Pancreas (tissue), 10 donors: ENCODE measurements at regions not wholly inside any gene's neighbourhood (a gene's known extent, or its start where the extent isn't known, plus 50 kb on each side); places are given as distances from the start of the nearest gene placed in this dataset.

ENCODE experiments used
- ATAC-seq, 4 donors: fragments of 200-7000 bp; cut with Tn5 transposase; one replicate each; pipeline versions ENCODE4 v1.8.0 to v1.9.1; 2020; ENCODE audit warnings: mild to moderate bottlenecking in 4 of 4, moderate library complexity in 4 of 4
- DNase-seq, 6 donors: peaks; one replicate each; pipeline ENCODE4 v3.0.0-alpha.2; 2020
- FAIRE-seq: peaks from 2 replicates; lab custom pipeline; 2012; peaks lifted over from hg19 to GRCh38; lab: Jason Lieb, UNC
- H3K27ac ChIP-seq, 4 donors: fragments of 200-600 bp; sonication (generic); 1 replicate in 3 of 4; 2 replicates in 1 of 4; pipeline versions ENCODE4 v1.5.0 to v1.8.0; 2020
- H3K27me3 ChIP-seq, 4 donors: fragments of 200-600 bp; one replicate each; pipeline ENCODE4 v1.8.0; 2021
- H3K36me3 ChIP-seq, 3 donors: fragments of 200-600 bp; sonication (generic) in 1 of 3; one replicate each; pipeline versions ENCODE4 v1.5.0 to v1.8.0; 2020 to 2021
- H3K4me1 ChIP-seq, 3 donors: fragments of 200-600 bp; one replicate each; pipeline ENCODE4 v1.8.0; 2021
- H3K4me3 ChIP-seq, 4 donors: fragments of 200-600 bp; sonication (generic) in 2 of 4; one replicate each; pipeline versions ENCODE4 v1.5.0 to v1.8.0; 2020 to 2021
- H3K9me3 ChIP-seq, 4 donors: fragments of 200-600 bp; one replicate each; pipeline ENCODE4 v1.8.0; 2021
- WGBS, 2 donors: extraction: QIAGEN DNeasy Blood & Tissue Kit; methylation state at CpG; one replicate each; pipeline ENCODE4 v1.1.7; 2013; 5-methylcytosine and 5-hydroxymethylcytosine counted together
- intact Hi-C, 3 donors: fragments of 100-400 bp; cut with DNase I; formaldehyde crosslinking; loops; one replicate each; pipeline versions ENCODE4 v1.11.1 to v1.14.2; 2022
- TF ChIP-seq, protein P1 (sequence below), 4 donors: fragments of 200-600 bp; sonication (generic) in 3 of 4; IDR thresholded peaks; one replicate each; pipeline versions ENCODE4 v1.5.0 to v1.8.0; 2021; ENCODE audit warnings: antibody characterized with exemption in 4 of 4
- donor health status: healthy with polysubstance abuse.
- donor health status: DM: no; HTN: no; CAD: no; lungs with moderate emphysema.
- donor health status: DM: no; HTN: no; CAD: no.
- donor health status: control.
- donor health status: control.
- donor health status: Bipolar disorder and iron deficiency.
- donor health status: DM: yes; HTN: yes; CAD: no.
- donor health status: DM: no; HTN: no; CAD: no.
- donor health status: DM: no; HTN: no; CAD: no.
- donor health status: DM: yes; HTN: yes; CAD: no.

DNA sequence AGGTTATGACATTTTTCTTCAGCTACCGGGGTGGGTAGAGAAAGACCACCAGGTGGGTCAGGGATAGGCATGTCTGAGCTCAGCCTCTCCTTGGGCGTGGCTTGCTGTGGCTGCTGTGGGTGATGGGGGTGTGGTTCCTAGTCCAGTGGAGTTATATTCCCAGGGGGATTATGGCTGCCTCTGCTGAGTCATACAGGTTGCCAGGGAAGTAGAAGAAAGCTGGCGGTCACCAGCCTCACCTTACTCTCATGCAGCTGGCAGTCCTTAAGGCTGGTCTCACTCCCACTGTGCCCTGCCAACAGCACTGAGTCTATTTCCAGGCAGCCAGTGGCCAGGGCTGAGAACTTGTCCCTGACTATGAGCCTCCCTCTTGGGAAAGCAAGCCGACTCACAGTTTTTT, 130.0 kb downstream of the SCP2D1 start:
- intact Hi-C loops: no loop called here
- H3K27me3 ChIP-seq: no peaks in the 10 kb centered on the region
- FAIRE-seq (no peak), DNase-seq (no peak), ATAC-seq (no peak)
- no peaks in the 10 kb centered on the region for H3K36me3 ChIP-seq
- H3K27ac ChIP-seq: no peak overlapping the region
- TF ChIP-seq, protein P1, sequence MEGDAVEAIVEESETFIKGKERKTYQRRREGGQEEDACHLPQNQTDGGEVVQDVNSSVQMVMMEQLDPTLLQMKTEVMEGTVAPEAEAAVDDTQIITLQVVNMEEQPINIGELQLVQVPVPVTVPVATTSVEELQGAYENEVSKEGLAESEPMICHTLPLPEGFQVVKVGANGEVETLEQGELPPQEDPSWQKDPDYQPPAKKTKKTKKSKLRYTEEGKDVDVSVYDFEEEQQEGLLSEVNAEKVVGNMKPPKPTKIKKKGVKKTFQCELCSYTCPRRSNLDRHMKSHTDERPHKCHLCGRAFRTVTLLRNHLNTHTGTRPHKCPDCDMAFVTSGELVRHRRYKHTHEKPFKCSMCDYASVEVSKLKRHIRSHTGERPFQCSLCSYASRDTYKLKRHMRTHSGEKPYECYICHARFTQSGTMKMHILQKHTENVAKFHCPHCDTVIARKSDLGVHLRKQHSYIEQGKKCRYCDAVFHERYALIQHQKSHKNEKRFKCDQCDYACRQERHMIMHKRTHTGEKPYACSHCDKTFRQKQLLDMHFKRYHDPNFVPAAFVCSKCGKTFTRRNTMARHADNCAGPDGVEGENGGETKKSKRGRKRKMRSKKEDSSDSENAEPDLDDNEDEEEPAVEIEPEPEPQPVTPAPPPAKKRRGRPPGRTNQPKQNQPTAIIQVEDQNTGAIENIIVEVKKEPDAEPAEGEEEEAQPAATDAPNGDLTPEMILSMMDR (IDR thresholded peaks at IDR 0.05): no peak
- H3K9me3 ChIP-seq: no peaks in the 10 kb centered on the region
- H3K4me1 ChIP-seq: no peaks in the 10 kb centered on the region
- H3K4me3 ChIP-seq: no peak overlapping the region
- WGBS, 2 donors: 79 to 81% methylated on average over 4 of the region's 4 CpGs

DNA sequence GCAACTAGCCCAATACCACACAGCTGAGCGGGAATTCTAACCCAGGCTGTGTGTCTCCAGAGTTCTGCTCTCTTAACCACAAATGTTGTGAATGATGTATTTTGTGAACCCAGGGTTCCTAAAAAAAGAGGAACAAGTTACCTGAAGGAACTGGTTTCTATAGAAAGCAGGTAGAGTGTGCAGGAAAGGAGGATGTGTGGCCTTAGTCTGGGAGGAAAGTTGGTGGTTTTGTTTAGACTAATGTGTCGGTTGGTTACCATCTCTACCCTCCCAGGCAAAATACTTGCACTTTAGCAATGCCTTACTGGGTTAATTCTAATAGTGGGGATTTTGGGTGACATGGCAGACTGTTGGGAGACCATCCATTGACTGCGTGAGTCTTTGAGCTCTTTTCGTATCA, 143.3 kb downstream of the SCP2D1 start:
- FAIRE-seq (no peak), DNase-seq (no peak), ATAC-seq (no peak)
- Histone ChIP-seq H3K4me3 (no peak overlapping the region), H3K27me3 (no peaks in the 10 kb centered on the region), H3K9me3 (no peaks in the 10 kb centered on the region), H3K36me3 (no peaks in the 10 kb centered on the region), H3K4me1 (no peaks in the 10 kb centered on the region), H3K27ac (no peak overlapping the region)
- TF ChIP-seq, protein P1 (IDR thresholded peaks at IDR 0.05): no peak
- WGBS, 2 donors: 64 to 75% methylated on average over 4 of the region's 4 CpGs
- intact Hi-C loops: no loop called here

DNA sequence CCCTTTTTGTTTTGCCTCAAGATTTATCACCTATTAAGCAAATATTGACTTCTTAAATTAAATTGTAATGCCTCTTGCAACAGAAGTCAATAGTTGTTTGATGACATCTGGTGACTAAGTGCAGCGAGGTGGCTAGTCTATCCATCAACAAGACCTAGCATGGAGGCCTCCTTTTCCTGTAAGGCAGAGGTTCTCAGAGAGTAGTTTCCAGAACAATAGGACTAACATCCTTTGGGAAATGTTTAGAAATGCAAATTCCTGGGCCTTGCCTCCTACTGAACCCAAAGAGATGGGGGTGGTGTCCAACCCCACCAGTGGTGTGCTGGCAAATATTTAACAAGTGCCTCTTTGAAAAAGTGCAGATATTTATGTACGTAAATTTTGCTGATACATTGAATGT, 143.7 kb downstream of the SCP2D1 start:
- no peak overlapping the region for H3K4me3 ChIP-seq
- H3K27me3 ChIP-seq: no peaks in the 10 kb centered on the region
- FAIRE-seq (no peak), ATAC-seq (no peak), DNase-seq (no peak)
- no peaks in the 10 kb centered on the region for H3K9me3 ChIP-seq
- WGBS, 2 donors: 41 to 53% methylated on average over 2 of the region's 2 CpGs
- H3K27ac ChIP-seq: no peak overlapping the region
- intact Hi-C loops: no loop called here
- no peaks in the 10 kb centered on the region for H3K36me3 ChIP-seq
- H3K4me1 ChIP-seq: no peaks in the 10 kb centered on the region
- TF ChIP-seq, protein P1 (IDR thresholded peaks at IDR 0.05): no peak

DNA sequence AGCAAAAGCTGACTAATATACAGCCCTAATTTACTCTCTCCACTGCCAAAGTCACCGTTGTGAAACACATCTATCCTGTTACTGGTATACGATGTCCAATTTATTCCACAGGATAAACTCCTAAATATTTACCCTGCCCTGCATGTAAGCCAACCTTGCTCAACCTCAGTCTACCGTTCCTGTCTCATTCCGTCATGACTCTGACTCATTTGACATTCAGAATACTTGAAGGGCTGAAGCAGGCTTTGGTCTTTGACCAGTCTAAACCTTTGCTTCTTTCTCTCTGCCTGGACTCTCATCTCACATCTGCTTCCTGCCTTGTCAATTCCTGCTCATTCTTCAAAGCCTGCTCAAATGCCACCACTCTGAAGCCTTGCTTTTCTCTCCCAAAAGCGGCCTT, 157.5 kb downstream of the SCP2D1 start:
- ATAC-seq (no peak), DNase-seq (no peak), FAIRE-seq (no peak)
- Histone ChIP-seq H3K27ac (no peak overlapping the region), H3K36me3 (no peaks in the 10 kb centered on the region), H3K27me3 (no peaks in the 10 kb centered on the region), H3K4me1 (no peaks in the 10 kb centered on the region), H3K9me3 (no peaks in the 10 kb centered on the region), H3K4me3 (no peak overlapping the region)
- WGBS, 2 donors: 88 to 89% methylated on average over 5 of the region's 5 CpGs
- intact Hi-C loops: no loop called here
- TF ChIP-seq, protein P1 (IDR thresholded peaks at IDR 0.05): no peak

DNA sequence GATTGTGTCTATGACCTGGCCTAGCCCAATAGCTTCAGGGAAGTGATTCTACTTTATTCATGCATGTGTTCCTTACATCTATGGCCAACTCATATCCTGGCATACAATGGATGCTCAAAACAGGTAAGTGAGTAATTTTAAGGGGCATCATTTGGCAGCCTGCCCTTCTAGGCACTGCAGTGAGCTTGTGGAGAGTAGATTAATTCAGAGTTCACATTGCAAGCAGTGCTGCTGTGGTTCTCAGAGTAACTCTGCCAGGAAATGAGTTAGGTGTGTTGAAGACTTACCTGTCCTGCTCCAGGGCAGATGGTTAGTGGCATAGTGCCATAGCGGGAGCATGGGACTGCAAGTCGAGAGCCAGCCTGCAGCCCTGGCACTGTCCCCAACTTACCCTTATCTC, 158.0 kb downstream of the SCP2D1 start:
- no peak for FAIRE-seq
- TF ChIP-seq, protein P1 (IDR thresholded peaks at IDR 0.05): no peak
- WGBS, 2 donors: 67 to 78% methylated on average over 2 of the region's 2 CpGs

More for the DNA sequence above, 158.0 kb downstream of the SCP2D1 start:
- DNase-seq: no peak
- H3K4me1 ChIP-seq: no peaks in the 10 kb centered on the region
- H3K9me3 ChIP-seq: no peaks in the 10 kb centered on the region
- no peak overlapping the region for H3K27ac ChIP-seq
- intact Hi-C loops: no loop called here
- no peaks in the 10 kb centered on the region for H3K27me3 ChIP-seq
- no peak overlapping the region for H3K4me3 ChIP-seq
- H3K36me3 ChIP-seq: no peaks in the 10 kb centered on the region
- ATAC-seq: no peak
